HG03558 (cell line): ENCODE measurements at regions not wholly inside any gene's neighbourhood (a gene's known extent, or its start where the extent isn't known, plus 50 kb on each side); places are given as distances from the start of the nearest gene placed in this dataset.
"Not testable (repeated sequence)": the region's sequence is repeated elsewhere in the genome, so short reads cannot be mapped to it uniquely, and the experiment has no call there.

Experiments
- ATAC-seq: cut with Tn5 transposase; IDR thresholded peaks from one replicate; pipeline ENCODE4 v1.9.1; 2021; ENCODE audit warnings: moderate number of reproducible peaks; ENCODE audit not compliant: unreplicated experiment; ENCODE audit errors: extremely low read depth

GRCh38 chr2:208791257-208791656 is 384.7 kb downstream of the PTH2R start:
- ATAC-seq, result no peak

DNA sequence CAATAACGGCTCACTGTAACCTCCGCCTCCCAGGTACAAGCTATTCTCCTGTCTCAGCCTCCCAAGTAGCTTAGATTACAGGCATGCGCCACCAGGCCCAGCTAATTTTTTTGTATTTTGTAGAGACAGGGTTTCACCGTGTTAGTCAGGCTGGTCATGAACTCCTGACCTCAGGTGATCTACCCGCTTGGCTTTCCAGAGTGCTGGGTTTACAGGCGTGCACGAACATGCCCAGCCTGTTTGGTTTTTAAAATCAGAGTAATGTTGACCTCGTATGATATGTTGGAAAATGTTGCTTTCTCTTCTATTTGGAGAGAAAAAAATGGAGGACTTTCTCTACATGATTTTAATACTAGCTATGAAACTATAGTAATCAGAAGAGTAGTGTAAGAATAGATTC is 386.2 kb downstream of the PTH2R start:
- ATAC-seq, result no peak

GRCh38 chr2:208793434-208793833 is 386.8 kb downstream of the PTH2R start:
- ATAC-seq, result no peak

GRCh38 chr2:208794288-208794975 is 387.8 kb downstream of the PTH2R start:
- no peak for ATAC-seq

DNA sequence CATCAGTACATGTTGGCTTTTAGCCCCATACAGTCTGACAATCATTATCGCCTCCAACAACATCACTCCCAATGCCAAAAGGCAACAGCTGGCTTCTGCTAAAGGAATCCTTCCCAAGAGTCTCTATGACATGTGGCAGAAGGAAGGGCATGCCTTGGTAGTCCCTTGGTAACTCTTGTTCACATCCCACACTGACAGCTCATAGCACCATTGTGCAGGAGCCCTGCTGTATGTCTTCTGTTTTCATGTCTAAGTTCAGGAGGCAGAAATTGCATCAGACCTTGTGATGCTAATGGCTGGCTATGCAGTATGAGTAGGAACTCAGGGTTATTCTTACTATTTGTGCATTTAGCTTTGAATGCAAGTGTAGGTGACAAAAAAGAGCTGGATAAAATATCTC is 392.1 kb downstream of the PTH2R start:
- no peak for ATAC-seq

DNA sequence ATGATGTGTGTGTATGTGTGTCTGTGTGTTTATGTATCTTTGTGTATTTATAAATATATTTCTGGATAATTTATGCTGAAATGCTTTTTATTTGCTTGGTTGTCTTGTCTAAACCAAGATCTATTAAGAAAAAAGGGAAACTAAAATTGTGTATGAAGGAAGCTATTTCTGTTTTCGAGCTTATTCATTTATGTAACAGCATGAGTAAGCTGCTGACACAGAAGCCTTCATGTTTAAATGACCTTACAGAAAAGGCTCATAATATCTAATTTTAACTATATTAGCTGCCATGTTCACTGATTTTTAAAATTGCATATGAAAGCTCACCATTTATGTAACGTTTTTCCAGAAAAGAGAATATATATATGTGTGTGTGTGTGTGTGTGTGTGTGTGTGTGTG is 392.8 kb downstream of the PTH2R start:
- no peak for ATAC-seq

- ATAC-seq, result not testable (repeated sequence)
Observed at GRCh38 chr2:208800887-208801286, 394.3 kb downstream of the PTH2R start.

GRCh38 chr2:208807756-208808155 is 401.2 kb downstream of the PTH2R start:
- ATAC-seq, result no peak

GRCh38 chr2:208811885-208812284 is 405.3 kb downstream of the PTH2R start:
- not testable (repeated sequence) for ATAC-seq

DNA sequence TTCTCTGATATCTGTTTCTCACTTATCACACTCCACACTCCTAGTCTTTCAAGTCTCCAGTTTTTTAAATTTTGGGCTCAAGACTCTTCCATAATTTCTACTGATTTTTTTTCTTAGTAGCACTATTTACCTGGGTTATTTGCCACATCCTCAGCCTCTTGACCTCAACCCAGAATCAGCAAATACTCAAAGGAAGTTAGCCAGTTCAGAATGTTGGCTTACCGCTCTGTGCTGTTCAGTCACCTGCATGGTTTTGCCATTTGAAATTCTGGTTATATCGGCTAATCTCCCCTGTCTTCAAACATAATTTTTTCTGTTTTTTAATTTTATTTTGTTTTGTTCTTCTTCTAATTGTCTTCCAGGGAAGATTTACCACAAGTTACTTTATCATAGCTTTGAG is 412.6 kb downstream of the PTH2R start:
- no peak for ATAC-seq

- ATAC-seq, result no peak
Observed at GRCh38 chr2:208820014-208820688, 413.6 kb downstream of the PTH2R start.

GRCh38 chr2:208827109-208827508 is 420.5 kb downstream of the PTH2R start:
- no peak for ATAC-seq

- ATAC-seq, result no peak
Observed at GRCh38 chr2:208827549-208828221, 421.1 kb downstream of the PTH2R start.

GRCh38 chr2:208830203-208830602 is 423.6 kb downstream of the PTH2R start:
- no peak for ATAC-seq

DNA sequence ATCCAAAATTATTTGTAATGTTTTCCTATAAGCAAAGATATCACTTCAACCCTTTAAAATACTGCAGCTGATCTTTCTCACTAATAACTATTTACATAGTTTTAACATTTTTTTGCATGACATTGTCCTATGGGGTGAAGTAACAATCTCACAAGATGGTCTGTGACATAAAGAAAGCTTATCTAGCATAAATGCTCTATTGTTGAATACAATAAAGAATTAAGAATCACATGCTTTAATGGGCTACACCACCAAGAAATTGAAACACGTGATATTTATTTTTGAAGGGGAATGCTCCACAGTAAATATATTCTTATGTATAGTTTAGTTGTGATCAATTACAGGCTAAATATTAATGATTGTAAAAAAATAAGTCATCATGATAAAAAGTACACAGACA is 441.1 kb downstream of the PTH2R start:
- ATAC-seq, result no peak

DNA sequence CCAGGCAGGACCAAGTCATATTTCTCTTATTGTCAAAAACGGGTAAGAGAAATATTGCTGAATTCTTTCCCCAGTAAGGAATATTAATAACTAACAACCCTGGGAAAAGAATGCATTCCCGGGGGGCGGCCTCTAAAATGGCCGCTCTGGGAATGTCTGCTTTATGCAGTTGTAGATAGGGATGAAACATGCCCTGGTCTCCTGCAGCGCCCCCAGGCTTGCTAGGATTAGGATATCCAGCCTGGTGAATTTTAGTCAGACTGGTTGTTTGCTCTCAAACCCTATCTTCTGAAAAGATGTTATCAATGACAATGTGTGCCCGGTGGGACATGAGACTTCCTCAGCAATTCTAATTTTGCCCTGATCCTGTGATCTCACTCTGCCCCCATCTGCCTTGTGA is 448.1 kb downstream of the PTH2R start:
- no peak for ATAC-seq

DNA sequence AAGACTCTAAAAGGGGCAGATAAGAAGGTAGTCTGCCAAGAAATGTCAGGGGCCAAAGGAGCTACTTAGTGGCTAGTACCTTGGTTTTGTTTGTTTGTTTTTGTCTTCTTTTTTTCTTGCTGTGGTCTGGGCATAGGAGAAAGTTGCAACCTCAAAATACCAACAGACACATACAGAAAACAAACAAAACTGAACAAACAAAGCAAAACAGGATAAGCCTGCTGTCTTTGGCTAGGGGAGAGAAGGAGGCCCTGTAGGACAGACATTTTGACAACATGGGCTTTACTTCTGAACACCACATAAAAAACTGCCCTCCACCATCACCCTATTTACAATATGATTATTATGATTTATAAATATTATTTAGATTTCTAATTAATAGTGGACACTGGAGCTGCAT is 460.8 kb downstream of the PTH2R start:
- no peak for ATAC-seq

- no peak for ATAC-seq
Observed at GRCh38 chr2:208872591-208872990, 466.0 kb downstream of the PTH2R start.

DNA sequence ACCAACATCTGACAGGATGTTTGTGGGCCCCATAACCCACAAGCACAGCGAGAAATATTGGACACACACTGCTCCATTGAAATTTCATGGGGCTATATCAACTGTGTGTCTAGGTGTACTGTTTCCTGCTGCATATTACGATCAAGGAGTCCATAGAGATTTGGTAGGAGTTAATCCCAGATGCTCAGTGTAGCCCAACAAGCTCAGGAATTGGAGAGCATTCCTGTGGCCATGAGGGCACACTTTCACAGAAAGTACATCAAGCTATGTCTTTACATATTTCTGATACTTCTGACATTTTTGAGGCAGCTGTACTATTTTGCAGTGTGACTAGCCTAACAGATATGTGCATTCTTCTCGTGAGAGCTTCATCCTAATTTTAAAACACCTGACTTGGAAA is 473.1 kb downstream of the PTH2R start:
- no peak for ATAC-seq

DNA sequence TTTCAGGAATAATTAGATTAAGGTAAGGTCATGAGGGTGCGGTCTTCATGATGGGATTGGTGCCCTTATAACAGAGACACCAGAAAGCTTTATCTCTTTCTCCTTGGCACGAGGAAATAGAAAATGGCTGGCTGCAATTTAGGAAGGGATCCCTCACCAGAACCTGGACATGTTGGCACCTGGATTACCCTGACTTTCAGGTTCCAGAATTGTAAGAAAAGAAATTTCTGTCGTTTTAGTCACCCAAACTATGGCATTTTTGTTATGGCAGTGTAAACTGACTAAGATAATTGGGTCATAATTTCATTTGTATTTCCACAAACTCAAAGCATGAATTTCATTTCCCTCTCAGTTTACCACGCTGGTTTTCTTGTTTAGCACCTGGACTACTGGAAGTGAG is 473.6 kb downstream of the PTH2R start:
- no peak for ATAC-seq

- ATAC-seq, result no peak
Observed at GRCh38 chr2:208890486-208890885, 483.9 kb downstream of the PTH2R start.

- ATAC-seq, result no peak
Observed at GRCh38 chr2:208892203-208892602, 485.6 kb downstream of the PTH2R start.
